Stomach (tissue), 8 donors: ENCODE measurements at regions not wholly inside any gene's neighbourhood (a gene's known extent, or its start where the extent isn't known, plus 50 kb on each side); places are given as distances from the start of the nearest gene placed in this dataset.

Experiments
- DNase-seq, 2 donors: peaks; one replicate each; pipeline versions ENCODE4 v3.0.0 to v3.0.0-alpha.2; 2013 to 2019
- H3K27ac ChIP-seq, 5 donors: fragments of 200-600 bp in 4 of 5; sonication (generic) in 4 of 5; one replicate each; pipeline ENCODE4 v1.5.1; 2013 to 2019; ENCODE audit warnings: mild to moderate bottlenecking in 1 of 5, moderate library complexity in 1 of 5
- H3K27me3 ChIP-seq, 3 donors: fragments of 200-600 bp; sonication (generic); one replicate each; pipeline ENCODE4 v1.5.1; 2017 to 2019; ENCODE audit warnings: mixed run types in 1 of 3
- H3K36me3 ChIP-seq, 4 donors: fragments of 200-600 bp; sonication (generic); 1 replicate in 3 of 4; 2 replicates in 1 of 4; pipeline ENCODE4 v1.5.1; 2016 to 2019
- H3K4me1 ChIP-seq, 4 donors: fragments of 200-600 bp; sonication (generic); one replicate each; pipeline ENCODE4 v1.5.1; 2016 to 2019
- H3K4me3 ChIP-seq, 4 donors: fragments of 200-600 bp; sonication (generic) in 3 of 4; one replicate each; pipeline ENCODE4 v1.5.1; 2016 to 2019; ENCODE audit warnings: mild to moderate bottlenecking in 1 of 4
- H3K9me3 ChIP-seq, 4 donors: fragments of 200-600 bp; sonication (generic); one replicate each; pipeline ENCODE4 v1.5.1; 2016 to 2019
- EP300 ChIP-seq: sonication (generic); formaldehyde crosslinking; IDR thresholded peaks from one replicate; pipeline ENCODE4 v1.6.1; 2017; ENCODE audit warnings: antibody characterized with exemption
- POLR2A ChIP-seq, 4 donors: fragments of 450-650 bp; IDR thresholded peaks; one replicate each; pipeline ENCODE4 v1.6.1; 2016; ENCODE audit warnings: antibody characterized with exemption in 4 of 4, control low read depth in 2 of 4, mild to moderate bottlenecking in 1 of 4, moderate library complexity in 1 of 4
- POLR2AphosphoS5 ChIP-seq, 3 donors: sonication (generic); formaldehyde crosslinking; IDR thresholded peaks; one replicate each; pipeline ENCODE4 v1.6.1; 2016; ENCODE audit warnings: antibody characterized with exemption in 3 of 3
- WGBS, 5 donors: extraction: QIAGEN DNeasy Blood & Tissue Kit in 3 of 5; methylation state at CpG; one replicate each; pipeline versions ENCODE4 v1.1.5 to v1.1.7; 2013 to 2018; 5-methylcytosine and 5-hydroxymethylcytosine counted together
- intact Hi-C: fragments of 100-400 bp; cut with DNase I; formaldehyde crosslinking; loops from one replicate; pipeline ENCODE4 v1.15.1; 2023; ENCODE audit warnings: low total_unique reads
- small RNA-seq, 4 donors: library from RNA; depleted of rRNA; stranded (forward); fragments of <200 nt; gene quantifications; one replicate each; pipeline ENCODE3, GENCODE V24; 2016
- TF ChIP-seq, protein P1 (sequence below), 7 experiments: fragments of 450-650 bp in 4 of 7; fragments of 200-600 bp in 3 of 7; sonication (generic) in 3 of 7; IDR thresholded peaks; one replicate each; pipeline ENCODE4 v1.5.1; 2016 to 2019; ENCODE audit warnings: antibody characterized with exemption in 7 of 7, control low read depth in 2 of 7, mild to moderate bottlenecking in 1 of 7
- donor health status: healthy with polysubstance abuse.
- donor health status: Bipolar disorder and iron deficiency.
- donor health status: healthy.

DNA sequence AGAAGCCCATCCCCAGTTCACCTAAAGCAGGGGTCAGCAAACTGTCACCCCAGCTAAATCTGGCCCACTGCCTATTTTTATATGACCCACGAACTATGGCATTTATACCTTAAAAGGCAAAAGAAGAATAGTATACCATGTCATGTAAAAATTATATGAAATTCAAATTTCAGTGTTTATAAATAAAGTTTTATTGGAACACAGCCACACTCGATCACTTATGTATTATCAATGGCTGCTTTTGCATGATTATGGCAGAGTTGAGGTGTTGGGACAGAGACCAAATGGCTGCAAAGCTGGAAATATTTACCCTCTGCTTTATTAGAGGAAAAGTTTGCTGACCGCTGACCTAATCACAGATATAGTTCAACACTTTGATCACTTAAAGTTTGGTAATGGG lies 59.2 kb upstream of the GATB start:
- no peak for DNase-seq
- TF ChIP-seq, protein P1, sequence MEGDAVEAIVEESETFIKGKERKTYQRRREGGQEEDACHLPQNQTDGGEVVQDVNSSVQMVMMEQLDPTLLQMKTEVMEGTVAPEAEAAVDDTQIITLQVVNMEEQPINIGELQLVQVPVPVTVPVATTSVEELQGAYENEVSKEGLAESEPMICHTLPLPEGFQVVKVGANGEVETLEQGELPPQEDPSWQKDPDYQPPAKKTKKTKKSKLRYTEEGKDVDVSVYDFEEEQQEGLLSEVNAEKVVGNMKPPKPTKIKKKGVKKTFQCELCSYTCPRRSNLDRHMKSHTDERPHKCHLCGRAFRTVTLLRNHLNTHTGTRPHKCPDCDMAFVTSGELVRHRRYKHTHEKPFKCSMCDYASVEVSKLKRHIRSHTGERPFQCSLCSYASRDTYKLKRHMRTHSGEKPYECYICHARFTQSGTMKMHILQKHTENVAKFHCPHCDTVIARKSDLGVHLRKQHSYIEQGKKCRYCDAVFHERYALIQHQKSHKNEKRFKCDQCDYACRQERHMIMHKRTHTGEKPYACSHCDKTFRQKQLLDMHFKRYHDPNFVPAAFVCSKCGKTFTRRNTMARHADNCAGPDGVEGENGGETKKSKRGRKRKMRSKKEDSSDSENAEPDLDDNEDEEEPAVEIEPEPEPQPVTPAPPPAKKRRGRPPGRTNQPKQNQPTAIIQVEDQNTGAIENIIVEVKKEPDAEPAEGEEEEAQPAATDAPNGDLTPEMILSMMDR (IDR thresholded peaks at IDR 0.05) = no peak
- TF ChIP-seq POLR2AphosphoS5 (IDR thresholded peaks at IDR 0.05) (no peak), POLR2A (IDR thresholded peaks at IDR 0.05) (no peak), EP300 (no peak)
- intact Hi-C loops = no loop called here
- Histone ChIP-seq H3K27me3 (no peaks in the 10 kb centered on the region), H3K27ac (no peak overlapping the region), H3K36me3 (no peaks in the 10 kb centered on the region), H3K4me1 (no peaks in the 10 kb centered on the region), H3K4me3 (no peak overlapping the region), H3K9me3 (no peaks in the 10 kb centered on the region)
- 79 to 95% (median 89%) methylated on average over 3 of the region's 3 CpGs for WGBS, 5 donors

DNA sequence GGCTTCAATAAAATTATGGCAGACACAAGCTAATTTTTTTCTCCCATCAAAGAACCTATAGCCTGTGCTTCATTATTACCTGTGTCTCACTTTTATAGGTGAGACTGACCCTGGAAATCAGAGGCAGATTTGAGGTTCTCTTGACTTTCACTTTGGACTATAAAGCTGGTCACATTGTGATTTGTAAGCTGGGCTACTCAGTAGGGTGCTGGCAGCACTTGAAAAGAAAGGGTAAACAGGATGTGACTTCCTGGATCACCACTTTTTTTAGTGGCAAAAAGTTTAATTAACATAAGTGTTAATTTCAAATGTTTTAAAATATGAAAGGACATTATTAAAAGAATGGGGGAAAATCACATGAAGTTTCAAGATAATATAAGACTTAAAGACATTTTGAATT lies 50.6 kb upstream of the GATB start:
- TF ChIP-seq POLR2A (IDR thresholded peaks at IDR 0.05) = no peak
- TF ChIP-seq POLR2AphosphoS5 (IDR thresholded peaks at IDR 0.05) = no peak
- TF ChIP-seq EP300 = no peak
- TF ChIP-seq, protein P1 (IDR thresholded peaks at IDR 0.05) = no peak
- Histone ChIP-seq H3K4me3 (no peak overlapping the region), H3K9me3 (no peaks in the 10 kb centered on the region), H3K27me3 (no peaks in the 10 kb centered on the region), H3K36me3 (no peaks in the 10 kb centered on the region), H3K4me1 (no peaks in the 10 kb centered on the region), H3K27ac (no peak overlapping the region)
- DNase-seq = no peak
- intact Hi-C loops = no loop called here

Small RNAs in the stretch of these regions (small RNA-seq; reads per million reads assigned to genes)
- gene RN7SL446P (0 reads per million in 4 donors), gene RNA5SP169 (0 reads per million in 4 donors)
